ENCODE measurements at regions not wholly inside any gene's neighbourhood (a gene's known extent, or its start where the extent isn't known, plus 50 kb on each side); places are given as distances from the start of the nearest gene placed in this dataset.

- no peak for DNase-seq (ENCODE audit: insufficient read length, low spot score)
- no peak for TF ChIP-seq CTCF (IDR thresholded peaks at IDR 0.05; ENCODE audit: insufficient read depth, missing control alignments)
- FAIRE-seq, result no peak
Measured at GRCh38 chr3:78406396-78406795, 1361.4 kb downstream of the ROBO1 start.

GRCh38 chr3:78410077-78410476, 1357.7 kb downstream of the ROBO1 start:
- FAIRE-seq (no peak), DNase-seq (ENCODE audit: insufficient read length, low spot score) (no peak)
- TF ChIP-seq CTCF (IDR thresholded peaks at IDR 0.05; ENCODE audit: insufficient read depth, missing control alignments), result no peak

GRCh38 chr3:78414261-78414660, 1353.5 kb downstream of the ROBO1 start:
- no peak for FAIRE-seq
- TF ChIP-seq CTCF (IDR thresholded peaks at IDR 0.05; ENCODE audit: insufficient read depth, missing control alignments), result no peak
- no peak for DNase-seq (ENCODE audit: insufficient read length, low spot score)

DNA sequence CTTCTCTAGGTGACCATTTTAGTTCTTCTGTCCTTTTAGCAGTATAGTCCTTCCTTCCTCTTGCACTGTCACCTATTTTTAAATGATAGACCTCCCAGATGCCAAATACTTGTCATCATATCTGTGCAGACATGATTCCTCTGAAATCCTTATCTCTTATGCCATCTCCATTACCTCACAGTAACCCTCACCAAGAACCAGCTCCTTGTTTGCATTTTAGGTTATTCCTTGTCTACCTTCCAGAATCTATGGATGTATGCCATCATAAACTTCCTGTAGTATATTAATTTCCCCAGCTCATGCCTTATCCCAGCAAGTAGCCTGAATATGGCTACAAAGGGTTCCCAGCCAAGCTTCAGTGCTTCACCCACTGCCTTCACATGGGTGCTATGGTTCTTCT, 1347.2 kb downstream of the ROBO1 start:
- no peak for TF ChIP-seq CTCF (IDR thresholded peaks at IDR 0.05; ENCODE audit: insufficient read depth, missing control alignments)
- DNase-seq (ENCODE audit: insufficient read length, low spot score) (no peak), FAIRE-seq (no peak)

DNA sequence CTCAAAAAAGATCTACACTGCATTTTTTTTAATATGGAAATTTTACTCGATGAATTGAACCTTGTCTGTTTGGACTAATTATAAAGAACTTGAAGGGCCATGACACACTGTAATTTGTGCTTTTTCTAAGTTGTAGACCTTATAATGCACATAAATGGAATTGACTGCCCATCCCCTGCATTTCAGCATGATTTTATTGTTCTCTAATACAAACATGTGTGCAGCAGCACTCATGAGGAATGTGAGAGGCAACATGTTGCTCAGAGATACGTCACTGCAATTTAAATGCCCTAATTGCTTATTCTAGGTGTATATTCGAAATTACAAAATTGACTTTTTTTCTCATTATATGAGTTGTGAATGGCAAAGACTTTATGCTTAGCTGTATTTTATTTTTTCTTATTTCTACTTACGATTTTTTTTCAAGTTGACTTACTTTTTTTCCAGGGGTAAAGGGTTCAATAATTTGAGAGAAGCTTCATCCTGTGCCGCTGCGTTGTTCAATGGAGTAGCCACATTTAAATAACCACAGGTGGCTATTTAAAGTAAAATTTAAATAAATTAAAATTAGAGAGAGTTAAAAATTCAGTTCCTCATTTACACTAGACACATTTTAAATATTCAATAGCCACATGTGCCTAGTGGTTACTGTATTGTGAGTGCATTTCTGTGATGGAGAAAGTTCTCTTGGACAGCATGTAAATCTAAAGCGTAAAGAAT, 1346.4 kb downstream of the ROBO1 start:
- no peak for FAIRE-seq
- DNase-seq (ENCODE audit: insufficient read length, low spot score), result no peak
- no peak for TF ChIP-seq CTCF (IDR thresholded peaks at IDR 0.05; ENCODE audit: insufficient read depth, missing control alignments)

GRCh38 chr3:78424656-78425055, 1343.1 kb downstream of the ROBO1 start:
- no peak for TF ChIP-seq CTCF (IDR thresholded peaks at IDR 0.05; ENCODE audit: insufficient read depth, missing control alignments)
- DNase-seq (ENCODE audit: insufficient read length, low spot score), result no peak
- no peak for FAIRE-seq

GRCh38 chr3:78426454-78426853, 1341.3 kb downstream of the ROBO1 start:
- DNase-seq (ENCODE audit: insufficient read length, low spot score) (no peak), FAIRE-seq (no peak)
- TF ChIP-seq CTCF (IDR thresholded peaks at IDR 0.05; ENCODE audit: insufficient read depth, missing control alignments), result no peak

Data from D721Med (cell line).